Panc1 (cell line): ENCODE measurements at regions not wholly inside any gene's neighbourhood (a gene's known extent, or its start where the extent isn't known, plus 50 kb on each side); places are given as distances from the start of the nearest gene placed in this dataset.

Experiments used
- ATAC-seq: fragments of 200-7000 bp; cut with Tn5 transposase; 2 replicates; pipeline ENCODE4 v1.9.1; 2020; ENCODE audit warnings: mild to moderate bottlenecking, moderate library complexity
- BruUV-seq: library from RNA; stranded (reverse); fragments of 400-500 nt; replicated peaks from 2 replicates; lab custom pipeline; 2021; lab: Mats Ljungman, UMichigan
- CTCF ChIA-PET: fragments of 300-600 bp; sonication (Branson Sonifier 250); formaldehyde crosslinking; loops from one replicate; lab custom pipeline; 2022; ENCODE audit warnings: antibody characterized with exemption; lab: Charles Lee
- POLR2A ChIA-PET: fragments of 300-600 bp; sonication (Branson Sonifier 250); formaldehyde crosslinking; loops from one replicate; lab custom pipeline; 2022; ENCODE audit warnings: antibody characterized with exemption; lab: Charles Lee
- DNase-seq: peaks from one replicate; pipeline ENCODE4 v3.0.0-alpha.2; 2010; ENCODE audit warnings: low read depth, low spot score
- H3K27ac ChIP-seq: 2 replicates; pipeline ENCODE4 v1.5.1; 2011; ENCODE audit warnings: mild to moderate bottlenecking, low read length, inconsistent platforms
- H3K27me3 ChIP-seq: fragments of 200-500 bp; sonication (Bioruptor generic); 2 replicates; pipeline ENCODE4 v1.6.0; 2014; ENCODE audit warnings: low read length, inconsistent platforms; ENCODE audit not compliant: control insufficient read depth, insufficient read depth
- H3K36me3 ChIP-seq: fragments of 200-500 bp; sonication (Bioruptor generic); 2 replicates; pipeline ENCODE4 v1.5.1; 2014; ENCODE audit warnings: inconsistent platforms, mild to moderate bottlenecking, low read length, moderate library complexity; ENCODE audit not compliant: control insufficient read depth, insufficient read depth
- H3K4me1 ChIP-seq: 2 replicates; pipeline ENCODE4 v1.5.1; 2011; ENCODE audit warnings: inconsistent platforms, mild to moderate bottlenecking, low read length, moderate library complexity; ENCODE audit not compliant: control insufficient read depth, insufficient read depth
- H3K4me3 ChIP-seq, 2 experiments: 2 replicates each; pipeline ENCODE4 v1.5.1; 2011 to 2012; ENCODE audit warnings: low read depth in 2 of 2, low read length in 2 of 2, mild to moderate bottlenecking in 2 of 2, inconsistent platforms in 1 of 2, moderate library complexity in 1 of 2
- H3K9me3 ChIP-seq: fragments of 200-500 bp; sonication (Bioruptor generic); 2 replicates; pipeline ENCODE4 v1.5.1; 2014; ENCODE audit warnings: low read depth, mild to moderate bottlenecking, inconsistent platforms, low read length, moderate library complexity; ENCODE audit not compliant: control insufficient read depth, insufficient read depth
- POLR2AphosphoS5 ChIP-seq: IDR thresholded peaks from 2 replicates; pipeline ENCODE4 v1.6.1; 2012; ENCODE audit warnings: mild to moderate bottlenecking, low read depth, low read length, moderate library complexity
- SIN3A ChIP-seq: IDR thresholded peaks from 2 replicates; pipeline ENCODE4 v1.6.1; 2012; ENCODE audit warnings: low read depth, mild to moderate bottlenecking, low read length, moderate library complexity, borderline replicate concordance; ENCODE audit not compliant: insufficient read depth
- TCF7L2 ChIP-seq: IDR thresholded peaks from 2 replicates; pipeline ENCODE4 v1.6.1; 2011; ENCODE audit warnings: mild to moderate bottlenecking, low read depth, low read length, inconsistent platforms
- in situ Hi-C: cut with HindIII; loops from 2 replicates; pipeline ENCODE4 v1.10.0; 2016; ENCODE audit warnings: low sequenced_read_pairs, low pct_unique_long_range_greater_than_20kb
- intact Hi-C: fragments of 100-400 bp; cut with micrococcal nuclease; formaldehyde crosslinking; loops from one replicate; pipeline ENCODE4 v1.10.0; 2022; ENCODE audit not compliant: unreplicated experiment
- TF ChIP-seq, protein P1 (sequence below): fragments of 450-650 bp; IDR thresholded peaks from 2 replicates; pipeline ENCODE4 v1.5.1; 2017; ENCODE audit warnings: mild to moderate bottlenecking
- TF ChIP-seq, protein P2 (sequence below), 2 experiments: IDR thresholded peaks; 2 replicates each; pipeline ENCODE4 v1.6.1; 2011 to 2012; ENCODE audit warnings: low read depth in 2 of 2, control low read depth in 1 of 2, low read length in 1 of 2, mild to moderate bottlenecking in 1 of 2, moderate library complexity in 1 of 2; ENCODE audit not compliant: insufficient read depth in 1 of 2

DNA sequence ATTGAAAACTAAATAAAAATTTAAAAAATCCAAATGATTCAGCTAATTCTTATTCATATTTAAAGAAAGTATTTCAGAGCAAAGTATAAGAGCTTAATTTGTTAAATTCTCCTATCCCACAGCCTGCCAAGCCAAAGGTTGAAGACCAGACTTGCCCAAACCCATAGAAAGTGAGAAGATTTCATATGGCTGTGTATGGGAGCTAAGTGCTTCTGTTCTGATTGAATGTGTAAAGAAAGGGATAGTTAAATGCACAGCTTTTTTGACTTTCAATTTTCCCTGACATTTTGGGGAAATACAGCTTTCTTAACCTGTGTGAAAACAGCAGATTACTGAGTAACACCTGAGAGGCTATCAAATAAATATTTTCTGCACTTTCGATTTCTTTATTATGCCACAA lies 125.0 kb upstream of the MTAP start:
- H3K27ac ChIP-seq: peak overlapping the region; percentile 95
- intact Hi-C loops (no loop called here), in situ Hi-C loops (loop anchor here (10.0 kb wide), 1 partner anchor 123 kb away; no protein-coding TSS in a partner anchor)
- CTCF ChIA-PET: no interaction called here
- no peaks in the 10 kb centered on the region for H3K27me3 ChIP-seq
- ATAC-seq (peak; percentile 55), DNase-seq (no peak)
- H3K4me3 ChIP-seq: peak overlapping the region; percentile 15 to 21; a peak in 2 of 4 replicates
- no peak for TF ChIP-seq TCF7L2
- TF ChIP-seq, protein P1, sequence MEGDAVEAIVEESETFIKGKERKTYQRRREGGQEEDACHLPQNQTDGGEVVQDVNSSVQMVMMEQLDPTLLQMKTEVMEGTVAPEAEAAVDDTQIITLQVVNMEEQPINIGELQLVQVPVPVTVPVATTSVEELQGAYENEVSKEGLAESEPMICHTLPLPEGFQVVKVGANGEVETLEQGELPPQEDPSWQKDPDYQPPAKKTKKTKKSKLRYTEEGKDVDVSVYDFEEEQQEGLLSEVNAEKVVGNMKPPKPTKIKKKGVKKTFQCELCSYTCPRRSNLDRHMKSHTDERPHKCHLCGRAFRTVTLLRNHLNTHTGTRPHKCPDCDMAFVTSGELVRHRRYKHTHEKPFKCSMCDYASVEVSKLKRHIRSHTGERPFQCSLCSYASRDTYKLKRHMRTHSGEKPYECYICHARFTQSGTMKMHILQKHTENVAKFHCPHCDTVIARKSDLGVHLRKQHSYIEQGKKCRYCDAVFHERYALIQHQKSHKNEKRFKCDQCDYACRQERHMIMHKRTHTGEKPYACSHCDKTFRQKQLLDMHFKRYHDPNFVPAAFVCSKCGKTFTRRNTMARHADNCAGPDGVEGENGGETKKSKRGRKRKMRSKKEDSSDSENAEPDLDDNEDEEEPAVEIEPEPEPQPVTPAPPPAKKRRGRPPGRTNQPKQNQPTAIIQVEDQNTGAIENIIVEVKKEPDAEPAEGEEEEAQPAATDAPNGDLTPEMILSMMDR: no peak
- TF ChIP-seq, protein P2, sequence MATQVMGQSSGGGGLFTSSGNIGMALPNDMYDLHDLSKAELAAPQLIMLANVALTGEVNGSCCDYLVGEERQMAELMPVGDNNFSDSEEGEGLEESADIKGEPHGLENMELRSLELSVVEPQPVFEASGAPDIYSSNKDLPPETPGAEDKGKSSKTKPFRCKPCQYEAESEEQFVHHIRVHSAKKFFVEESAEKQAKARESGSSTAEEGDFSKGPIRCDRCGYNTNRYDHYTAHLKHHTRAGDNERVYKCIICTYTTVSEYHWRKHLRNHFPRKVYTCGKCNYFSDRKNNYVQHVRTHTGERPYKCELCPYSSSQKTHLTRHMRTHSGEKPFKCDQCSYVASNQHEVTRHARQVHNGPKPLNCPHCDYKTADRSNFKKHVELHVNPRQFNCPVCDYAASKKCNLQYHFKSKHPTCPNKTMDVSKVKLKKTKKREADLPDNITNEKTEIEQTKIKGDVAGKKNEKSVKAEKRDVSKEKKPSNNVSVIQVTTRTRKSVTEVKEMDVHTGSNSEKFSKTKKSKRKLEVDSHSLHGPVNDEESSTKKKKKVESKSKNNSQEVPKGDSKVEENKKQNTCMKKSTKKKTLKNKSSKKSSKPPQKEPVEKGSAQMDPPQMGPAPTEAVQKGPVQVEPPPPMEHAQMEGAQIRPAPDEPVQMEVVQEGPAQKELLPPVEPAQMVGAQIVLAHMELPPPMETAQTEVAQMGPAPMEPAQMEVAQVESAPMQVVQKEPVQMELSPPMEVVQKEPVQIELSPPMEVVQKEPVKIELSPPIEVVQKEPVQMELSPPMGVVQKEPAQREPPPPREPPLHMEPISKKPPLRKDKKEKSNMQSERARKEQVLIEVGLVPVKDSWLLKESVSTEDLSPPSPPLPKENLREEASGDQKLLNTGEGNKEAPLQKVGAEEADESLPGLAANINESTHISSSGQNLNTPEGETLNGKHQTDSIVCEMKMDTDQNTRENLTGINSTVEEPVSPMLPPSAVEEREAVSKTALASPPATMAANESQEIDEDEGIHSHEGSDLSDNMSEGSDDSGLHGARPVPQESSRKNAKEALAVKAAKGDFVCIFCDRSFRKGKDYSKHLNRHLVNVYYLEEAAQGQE (IDR thresholded peaks at IDR 0.05; ENCODE audit: insufficient read depth in 1 of 2, low read depth in 2 of 2, low read length in 1 of 2): no peak
- no peak for TF ChIP-seq SIN3A
- TF ChIP-seq POLR2AphosphoS5: no peak
- no peaks in the 10 kb centered on the region for H3K36me3 ChIP-seq
- POLR2A ChIA-PET: interaction anchor here (0.9 kb wide), 1 partner anchor 11 kb away, joined by 3 read pairs; no protein-coding TSS in a partner anchor
- H3K9me3 ChIP-seq: no peaks in the 10 kb centered on the region
- no TSS peak for BruUV-seq
- peaks cover 63% of the 10 kb centered on the region for H3K4me1 ChIP-seq

DNA sequence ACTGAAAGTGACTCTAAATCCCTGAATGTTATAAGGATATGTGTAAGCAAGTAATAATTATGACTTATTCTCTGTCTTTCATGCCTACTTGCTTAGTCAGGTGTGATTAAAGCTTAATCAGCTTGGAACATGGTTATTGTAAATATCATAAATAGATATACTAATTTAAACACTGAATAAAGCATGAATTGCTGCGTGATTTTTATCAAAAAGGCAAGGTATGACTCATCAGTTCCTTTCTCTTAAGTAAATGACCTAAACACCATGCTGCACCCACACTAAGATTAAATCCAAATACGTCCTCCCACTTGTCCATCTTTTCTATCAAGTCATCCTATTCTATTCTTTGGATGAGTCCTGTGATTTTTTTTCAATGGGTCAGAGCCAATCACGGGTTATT lies 124.6 kb upstream of the MTAP start:
- no TSS peak for BruUV-seq
- Histone ChIP-seq H3K27ac (peak overlapping the region; percentile 95), H3K27me3 (no peaks in the 10 kb centered on the region), H3K36me3 (no peaks in the 10 kb centered on the region), H3K4me1 (peaks cover 67% of the 10 kb centered on the region), H3K4me3 (peak overlapping the region; percentile 15 to 21; a peak in 3 of 4 replicates), H3K9me3 (no peaks in the 10 kb centered on the region)
- TF ChIP-seq POLR2AphosphoS5: peak; percentile 83
- TF ChIP-seq, protein P1: no peak
- TF ChIP-seq TCF7L2: peak; percentile 65
- intact Hi-C loops (no loop called here), in situ Hi-C loops (loop anchor here (10.0 kb wide), 1 partner anchor 123 kb away; no protein-coding TSS in a partner anchor)
- DNase-seq (peak; percentile 99), ATAC-seq (peak; percentile 86)
- CTCF ChIA-PET: no interaction called here
- POLR2A ChIA-PET: interaction anchor here (0.9 kb wide), 1 partner anchor 11 kb away, joined by 3 read pairs; no protein-coding TSS in a partner anchor
